Liver (tissue), 3 donors: ENCODE measurements at regions not wholly inside any gene's neighbourhood (a gene's known extent, or its start where the extent isn't known, plus 50 kb on each side); places are given as distances from the start of the nearest gene placed in this dataset.

Experiments
- ATF3 ChIP-seq: IDR thresholded peaks from 2 replicates; pipeline ENCODE4 v1.6.1; 2016; ENCODE audit warnings: antibody characterized with exemption
- CTCF ChIP-seq: fragments of 150-350 bp; IDR thresholded peaks from 2 replicates; pipeline ENCODE4 v1.5.1; 2017; ENCODE audit warnings: improper control_type of control experiment, low read depth, low read length; ENCODE audit not compliant: missing input control
- EGR1 ChIP-seq, 2 donors: IDR thresholded peaks; 2 replicates each; pipeline ENCODE4 v1.6.1; 2016 to 2018; ENCODE audit warnings: antibody characterized with exemption in 2 of 2, low read depth in 2 of 2
- GABPA ChIP-seq, 2 donors: IDR thresholded peaks in 1 of 2; conservative IDR thresholded peaks in 1 of 2; 2 replicates each; pipeline ENCODE4 v1.6.1; 2016; ENCODE audit warnings: antibody characterized with exemption in 2 of 2, mild to moderate bottlenecking in 1 of 2, moderate library complexity in 1 of 2
- JUND ChIP-seq, 2 donors: IDR thresholded peaks; 2 replicates each; pipeline ENCODE4 v1.6.1; 2016; ENCODE audit warnings: antibody characterized with exemption in 2 of 2
- NR2F2 ChIP-seq: IDR thresholded peaks from 2 replicates; pipeline ENCODE4 v1.6.1; 2016; ENCODE audit warnings: antibody characterized with exemption
- RAD21 ChIP-seq, 2 donors: IDR thresholded peaks; 2 replicates each; pipeline ENCODE4 v1.6.1; 2016; ENCODE audit warnings: antibody characterized with exemption in 2 of 2, mild to moderate bottlenecking in 2 of 2
- REST ChIP-seq: IDR thresholded peaks from 2 replicates; pipeline ENCODE4 v1.6.1; 2016; ENCODE audit warnings: antibody characterized with exemption, mild to moderate bottlenecking
- RXRA ChIP-seq, 2 donors: IDR thresholded peaks; 2 replicates each; pipeline ENCODE4 v1.6.1; 2017 to 2018; ENCODE audit warnings: antibody characterized with exemption in 2 of 2, mild to moderate bottlenecking in 1 of 2
- SP1 ChIP-seq: IDR thresholded peaks from 2 replicates; pipeline ENCODE4 v1.6.1; 2018; ENCODE audit warnings: antibody characterized with exemption, mild to moderate bottlenecking
- YY1 ChIP-seq: IDR thresholded peaks from 2 replicates; pipeline ENCODE4 v1.6.1; 2016; ENCODE audit warnings: antibody characterized with exemption, mild to moderate bottlenecking
- TF ChIP-seq, protein P1 (sequence below): IDR thresholded peaks from 2 replicates; pipeline ENCODE4 v1.6.1; 2016; ENCODE audit warnings: antibody characterized with exemption
- donor health status: healthy.
- donor health status: healthy.

- TF ChIP-seq EGR1 (IDR thresholded peaks at IDR 0.05; ENCODE audit: low read depth in 2 of 2) (no peak), CTCF (no peak), RXRA (IDR thresholded peaks at IDR 0.05) (no peak), NR2F2 (no peak), YY1 (no peak), GABPA (IDR thresholded peaks at IDR 0.05 in 1 of 2, conservative IDR thresholded peaks at IDR 0.05 in 1 of 2) (no peak), RAD21 (IDR thresholded peaks at IDR 0.05) (no peak), SP1 (no peak), JUND (IDR thresholded peaks at IDR 0.05) (no peak), REST (no peak), ATF3 (no peak)
- TF ChIP-seq, protein P1, sequence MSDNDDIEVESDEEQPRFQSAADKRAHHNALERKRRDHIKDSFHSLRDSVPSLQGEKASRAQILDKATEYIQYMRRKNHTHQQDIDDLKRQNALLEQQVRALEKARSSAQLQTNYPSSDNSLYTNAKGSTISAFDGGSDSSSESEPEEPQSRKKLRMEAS = no peak
Observed at GRCh38 chrX:13440176-13440575, 120.3 kb upstream of the ATXN3L start.
